NCI-H748 (cell line): ENCODE measurements at regions not wholly inside any gene's neighbourhood (a gene's known extent, or its start where the extent isn't known, plus 50 kb on each side); places are given as distances from the start of the nearest gene placed in this dataset.

Experiments
- DNase-seq: peaks from one replicate; lab custom pipeline; 2025; ENCODE audit not compliant: unreplicated experiment; lab: John Stamatoyannopoulos, UW

- no peak for DNase-seq
These were observed 93.2 kb upstream of the NKX1-1 start for GRCh38 chr4:1499465-1499864.

GRCh38 chr4:1497189-1497801 lies 91.1 kb upstream of the NKX1-1 start:
- DNase-seq = no peak

- no peak for DNase-seq
These were observed 89.9 kb upstream of the NKX1-1 start for GRCh38 chr4:1496116-1496642.

GRCh38 chr4:1495416-1496115 lies 89.3 kb upstream of the NKX1-1 start:
- DNase-seq = no peak

GRCh38 chr4:1494416-1495315 lies 88.4 kb upstream of the NKX1-1 start:
- DNase-seq = no peak

- no peak for DNase-seq
These were observed 87.5 kb upstream of the NKX1-1 start for GRCh38 chr4:1493540-1494287.

- DNase-seq = no peak
These were observed 86.7 kb upstream of the NKX1-1 start for GRCh38 chr4:1492651-1493539.

GRCh38 chr4:1492142-1492457 lies 85.9 kb upstream of the NKX1-1 start:
- DNase-seq = no peak

- no peak for DNase-seq
These were observed 85.3 kb upstream of the NKX1-1 start for GRCh38 chr4:1491328-1492141.

GRCh38 chr4:1490654-1491327 lies 84.5 kb upstream of the NKX1-1 start:
- no peak for DNase-seq

- DNase-seq = no peak
These were observed 83.9 kb upstream of the NKX1-1 start for GRCh38 chr4:1490011-1490653.

- no peak for DNase-seq
These were observed 83.4 kb upstream of the NKX1-1 start for GRCh38 chr4:1489639-1489995.

- DNase-seq = no peak
These were observed 82.8 kb upstream of the NKX1-1 start for GRCh38 chr4:1488831-1489638.

- no peak for DNase-seq
These were observed 82.1 kb upstream of the NKX1-1 start for GRCh38 chr4:1488357-1488756.

GRCh38 chr4:1487761-1488160 lies 81.5 kb upstream of the NKX1-1 start:
- no peak for DNase-seq

- no peak for DNase-seq
These were observed 80.9 kb upstream of the NKX1-1 start for GRCh38 chr4:1487106-1487505.

- no peak for DNase-seq
These were observed 79.0 kb upstream of the NKX1-1 start for GRCh38 chr4:1485280-1485679.

GRCh38 chr4:1480720-1481119 lies 74.5 kb upstream of the NKX1-1 start:
- DNase-seq = no peak
